GM12878 (cell line): ENCODE measurements at regions not wholly inside any gene's neighbourhood (a gene's known extent, or its start where the extent isn't known, plus 50 kb on each side); places are given as distances from the start of the nearest gene placed in this dataset.

Source experiments
- ATAC-seq: fragments of 200-7000 bp; cut with Tn5 transposase; 3 replicates; pipeline ENCODE4 v1.9.1; 2020; ENCODE audit warnings: mild to moderate bottlenecking, moderate library complexity
- BruUV-seq: library from RNA; stranded (reverse); fragments of 400-500 nt; replicated peaks from 2 replicates; lab custom pipeline; 2021; lab: Mats Ljungman, UMichigan
- CTCF ChIA-PET: fragments of 300-600 bp; sonication (Branson Sonifier 250); formaldehyde crosslinking; extraction: SDS; loops from one replicate; lab custom pipeline; 2021; ENCODE audit warnings: inconsistent platforms; lab: Yijun Ruan, JAX
- POLR2A ChIA-PET: fragments of 350-600 bp; formaldehyde crosslinking; extraction: SDS; loops from one replicate; lab custom pipeline; 2021; ENCODE audit warnings: inconsistent platforms; lab: Charles Lee
- RAD21 ChIA-PET: fragments of 300-600 bp; sonication (Branson Sonifier 250); formaldehyde crosslinking; loops from one replicate; lab custom pipeline; 2023; ENCODE audit warnings: antibody characterized with exemption; ENCODE audit not compliant: unreplicated experiment; lab: Charles Lee
- SMC1A ChIA-PET: fragments of 300-600 bp; sonication (Branson Sonifier 250); formaldehyde crosslinking; loops from one replicate; lab custom pipeline; 2023; ENCODE audit not compliant: unreplicated experiment, uncharacterized antibody; lab: Charles Lee
- DNase-seq: peaks from one replicate; pipeline ENCODE4 v3.0.0-alpha.2; 2011; ENCODE audit warnings: low read depth, low spot score
- FAIRE-seq: peaks from 3 replicates; lab custom pipeline; 2011; peaks lifted over from hg19 to GRCh38; lab: Jason Lieb, UNC
- H2AFZ ChIP-seq: 2 replicates; pipeline ENCODE4 v1.6.0; 2011; ENCODE audit warnings: low read depth, low read length, control low read depth; ENCODE audit not compliant: control insufficient read depth
- H3K27ac ChIP-seq: 2 replicates; pipeline ENCODE4 v1.5.1; 2011; ENCODE audit warnings: control low read depth; ENCODE audit not compliant: control insufficient read depth, insufficient read depth
- H3K27me3 ChIP-seq, 2 experiments: replicated peaks in 1 of 2; 2 replicates each; pipeline versions ENCODE4 v1.6.0 to v1.6.1; 2011; ENCODE audit warnings: low read length in 1 of 2; ENCODE audit not compliant: control insufficient read depth in 2 of 2, insufficient read depth in 2 of 2
- H3K36me3 ChIP-seq, 2 experiments: 2 replicates each; pipeline ENCODE4 v1.5.1; 2011; ENCODE audit warnings: low read length in 1 of 2; ENCODE audit not compliant: control insufficient read depth in 2 of 2, insufficient read depth in 2 of 2
- H3K4me1 ChIP-seq: 2 replicates; pipeline ENCODE4 v1.6.1; 2011; ENCODE audit warnings: mild to moderate bottlenecking, low read length, moderate library complexity, mixed read lengths; ENCODE audit not compliant: control insufficient read depth, insufficient read depth
- H3K4me2 ChIP-seq: 2 replicates; pipeline ENCODE4 v1.6.0; 2011; ENCODE audit warnings: control low read depth; ENCODE audit not compliant: control insufficient read depth, insufficient read depth
- H3K4me3 ChIP-seq: fragments of 200-600 bp; sonication (generic); 2 replicates; pipeline ENCODE4 v1.5.1; 2016
- H3K79me2 ChIP-seq: 2 replicates; pipeline ENCODE4 v1.6.0; 2011; ENCODE audit warnings: low read length; ENCODE audit not compliant: control insufficient read depth, insufficient read depth
- H3K9ac ChIP-seq: 2 replicates; pipeline ENCODE4 v1.8.0; 2011; ENCODE audit warnings: low read length, control low read depth, mixed read lengths; ENCODE audit not compliant: control insufficient read depth, insufficient read depth
- H3K9me3 ChIP-seq: replicated peaks from 3 replicates; pipeline ENCODE4 v1.5.1; 2011; ENCODE audit warnings: mild to moderate bottlenecking, low read length; ENCODE audit not compliant: control insufficient read depth, insufficient read depth
- H4K20me1 ChIP-seq: 2 replicates; pipeline ENCODE4 v1.6.0; 2011; ENCODE audit not compliant: control insufficient read depth, insufficient read depth
- BACH1 ChIP-seq: fragments of 450-650 bp; IDR thresholded peaks from 2 replicates; pipeline ENCODE4 v1.6.1; 2017; ENCODE audit warnings: mild to moderate bottlenecking, borderline replicate concordance
- CHD4 ChIP-seq: fragments of 200-600 bp; sonication (generic); IDR thresholded peaks from 2 replicates; pipeline ENCODE4 v1.6.1; 2016; ENCODE audit warnings: mild to moderate bottlenecking
- EP300 ChIP-seq, 2 experiments: fragments of 150-350 bp in 1 of 2; IDR thresholded peaks; 2 replicates each; pipeline ENCODE4 v1.6.1; 2011 to 2012; ENCODE audit warnings: low read depth in 2 of 2, low read length in 2 of 2, borderline replicate concordance in 1 of 2, improper control_type of control experiment in 1 of 2, inconsistent platforms in 1 of 2; ENCODE audit not compliant: control insufficient read depth in 1 of 2
- JUND ChIP-seq: IDR thresholded peaks from 2 replicates; pipeline ENCODE4 v1.6.1; 2012; ENCODE audit warnings: low read depth, mild to moderate bottlenecking, low read length, improper control_type of control experiment, moderate library complexity
- PAX5 ChIP-seq: IDR thresholded peaks from 2 replicates; pipeline ENCODE4 v1.6.1; 2011; ENCODE audit warnings: low read depth, low read length, borderline replicate concordance
- PML ChIP-seq: IDR thresholded peaks from 2 replicates; pipeline ENCODE4 v1.6.1; 2012; ENCODE audit warnings: low read length, inconsistent platforms
- RB1 ChIP-seq: fragments of 450-650 bp; formaldehyde crosslinking; IDR thresholded peaks from 2 replicates; pipeline ENCODE4 v1.6.1; 2017; ENCODE audit warnings: mild to moderate bottlenecking, borderline replicate concordance
- RFX5 ChIP-seq: IDR thresholded peaks from 2 replicates; pipeline ENCODE4 v1.6.1; 2011; ENCODE audit warnings: low read depth, low read length, improper control_type of control experiment
- SIN3A ChIP-seq: IDR thresholded peaks from 2 replicates; pipeline ENCODE4 v1.6.1; 2012; ENCODE audit warnings: low read depth, low read length, improper control_type of control experiment
- SKIL ChIP-seq: fragments of 450-650 bp; IDR thresholded peaks from 2 replicates; pipeline ENCODE4 v1.6.1; 2017; ENCODE audit warnings: mild to moderate bottlenecking, low read depth, inconsistent platforms; ENCODE audit not compliant: poor library complexity, severe bottlenecking
- SREBF2 ChIP-seq: IDR thresholded peaks from 2 replicates; pipeline ENCODE4 v1.6.1; 2012; ENCODE audit warnings: mild to moderate bottlenecking, low read length
- SUPT20H ChIP-seq: IDR thresholded peaks from 2 replicates; pipeline ENCODE4 v1.6.1; 2011; ENCODE audit warnings: low read depth, mild to moderate bottlenecking, low read length, moderate library complexity, borderline replicate concordance; ENCODE audit not compliant: control insufficient read depth
- TARDBP ChIP-seq: IDR thresholded peaks from 2 replicates; pipeline ENCODE4 v1.6.1; 2016; ENCODE audit warnings: borderline replicate concordance
- ZBED1 ChIP-seq: IDR thresholded peaks from 2 replicates; pipeline ENCODE4 v1.6.1; 2016; ENCODE audit warnings: borderline replicate concordance
- ZBTB33 ChIP-seq: fragments of 450-650 bp; IDR thresholded peaks from 2 replicates; pipeline ENCODE4 v1.6.1; 2017; ENCODE audit warnings: mild to moderate bottlenecking
- ZNF217 ChIP-seq: fragments of 450-650 bp; IDR thresholded peaks from 2 replicates; pipeline ENCODE4 v1.6.1; 2017; ENCODE audit warnings: antibody characterized with exemption, mild to moderate bottlenecking
- WGBS: methylation state at CpG from one replicate; pipeline ENCODE4 v1.1.6; 2016; ENCODE audit warnings: low lambda C conversion rate; ENCODE audit not compliant: insufficient replicate concordance, insufficient coverage; ENCODE audit errors: missing lambda C conversion rate; 5-methylcytosine and 5-hydroxymethylcytosine counted together
- in situ Hi-C: fragments of 300-500 bp; cut with MboI; formaldehyde crosslinking; loops from 9 replicates; pipeline ENCODE4 v1.14.3; 2018; ENCODE audit warnings: mixed read lengths
- intact Hi-C: fragments of 100-400 bp; cut with micrococcal nuclease; formaldehyde crosslinking; loops from one replicate; pipeline ENCODE4 v1.14.2; 2022; ENCODE audit not compliant: unreplicated experiment

GRCh38 chr2:183607995-183608394 is 483.8 kb downstream of the NUP35 start:
- Histone ChIP-seq H3K27me3 (no peaks in the 10 kb centered on the region), H3K27ac (no peak overlapping the region), H3K4me2 (no peak overlapping the region), H3K9me3 (no peaks in the 10 kb centered on the region), H3K4me3 (no peak overlapping the region), H2AFZ (no peak overlapping the region), H3K36me3 (no peaks in the 10 kb centered on the region), H3K4me1 (no peaks in the 10 kb centered on the region), H3K9ac (no peak overlapping the region), H3K79me2 (no peaks in the 10 kb centered on the region), H4K20me1 (no peaks in the 10 kb centered on the region)
- no TSS peak for BruUV-seq
- no peak for ATAC-seq
- DNase-seq = no peak
- intact Hi-C loops (no loop called here), in situ Hi-C loops (no loop called here)
- ChIA-PET SMC1A (no interaction called here), POLR2A (no interaction called here), CTCF (interaction anchor here (1.3 kb wide), 1 partner anchor 38 kb away, joined by 4 read pairs; no protein-coding TSS in a partner anchor), RAD21 (no interaction called here)
- no peak for FAIRE-seq
- WGBS = 70% methylated on average over 21 of the region's 21 CpGs
- TF ChIP-seq PML = no peak
- no peak for TF ChIP-seq CHD4

GRCh38 chr2:183608747-183609146 is 484.5 kb downstream of the NUP35 start:
- SMC1A ChIA-PET = no interaction called here
- RAD21 ChIA-PET = no interaction called here
- Histone ChIP-seq H3K9me3 (no peaks in the 10 kb centered on the region), H2AFZ (no peak overlapping the region), H3K4me2 (no peak overlapping the region), H3K4me3 (no peak overlapping the region), H3K27me3 (no peaks in the 10 kb centered on the region), H4K20me1 (no peaks in the 10 kb centered on the region), H3K79me2 (no peaks in the 10 kb centered on the region), H3K36me3 (no peaks in the 10 kb centered on the region), H3K4me1 (no peaks in the 10 kb centered on the region), H3K9ac (no peak overlapping the region), H3K27ac (no peak overlapping the region)
- ATAC-seq = no peak
- 36% methylated on average over 1 of the region's 1 CpG for WGBS
- POLR2A ChIA-PET = no interaction called here
- in situ Hi-C loops (no loop called here), intact Hi-C loops (no loop called here)
- no peak for FAIRE-seq
- DNase-seq = no peak
- CTCF ChIA-PET = interaction anchor here (1.3 kb wide), 1 partner anchor 37 kb away, joined by 4 read pairs; no protein-coding TSS in a partner anchor
- BruUV-seq = no TSS peak
- TF ChIP-seq TARDBP (no peak), BACH1 (no peak), SREBF2 (no peak), SIN3A (no peak), PAX5 (no peak), RFX5 (no peak), PML (no peak), RB1 (no peak), EP300 (IDR thresholded peaks at IDR 0.05; ENCODE audit: borderline replicate concordance in 1 of 2, control insufficient read depth in 1 of 2, low read depth in 2 of 2, low read length in 2 of 2) (no peak), ZBTB33 (no peak), ZBED1 (no peak), JUND (no peak), SUPT20H (no peak), ZNF217 (no peak), SKIL (no peak)
